ENCODE measurements at regions not wholly inside any gene's neighbourhood (a gene's known extent, or its start where the extent isn't known, plus 50 kb on each side); places are given as distances from the start of the nearest gene placed in this dataset.

- no peak for TF ChIP-seq CTCF (IDR thresholded peaks at IDR 0.05; ENCODE audit: insufficient read depth, low read length, poor library complexity, severe bottlenecking)
- TF ChIP-seq EZH2phosphoT487 (conservative IDR thresholded peaks at IDR 0.05; ENCODE audit: low read length) = no peak
- Histone ChIP-seq H3K27ac (ENCODE audit: low read depth, low read length) (no peak overlapping the region), H3K9me2 (replicated peaks; ENCODE audit: insufficient read depth, low read length) (no peaks in the 10 kb centered on the region), H3K79me2 (ENCODE audit: insufficient read depth, low read length) (no peaks in the 10 kb centered on the region), H4K20me1 (ENCODE audit: low read depth, low read length) (no peaks in the 10 kb centered on the region), H3K9ac (ENCODE audit: low read length) (no peak overlapping the region), H3K36me3 (ENCODE audit: low read length) (no peaks in the 10 kb centered on the region), H3K4me2 (ENCODE audit: low read depth, low read length, poor library complexity, severe bottlenecking) (no peak overlapping the region), H3F3A (ENCODE audit: insufficient read depth) (no peaks in the 10 kb centered on the region), H3K9me3 (ENCODE audit: insufficient read depth, low read length) (no peaks in the 10 kb centered on the region), H2AFZ (ENCODE audit: low read depth, low read length, severe bottlenecking) (no peak overlapping the region), H3K4me3 (ENCODE audit: insufficient read depth, low read length, poor library complexity, severe bottlenecking) (no peak overlapping the region), H3K27me3 (ENCODE audit: low read length) (no peaks in the 10 kb centered on the region)
These were observed 121.3 kb upstream of the NXPH2 start for GRCh38 chr2:138901530-138901929.

DNA sequence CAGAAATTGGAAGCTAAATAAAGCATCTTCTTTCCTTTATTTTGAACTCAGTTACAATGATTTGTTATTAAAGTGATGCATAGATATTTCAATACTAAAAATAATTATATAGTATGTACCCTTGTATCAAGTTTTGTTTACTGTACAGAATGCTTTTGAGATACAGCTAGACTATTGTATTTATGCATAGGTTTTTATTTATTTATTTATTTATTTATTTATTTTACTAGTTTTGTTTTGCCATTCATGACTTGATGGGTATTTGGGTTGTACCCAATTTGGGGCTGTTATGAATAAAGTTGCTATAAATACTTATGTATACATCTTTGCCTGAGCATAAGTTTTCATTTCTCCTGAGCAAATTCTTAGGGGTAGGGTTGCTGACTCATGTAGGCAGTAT lies 118.7 kb upstream of the NXPH2 start:
- Histone ChIP-seq H3K79me2 (ENCODE audit: insufficient read depth, low read length) (no peaks in the 10 kb centered on the region), H3K4me2 (ENCODE audit: low read depth, low read length, poor library complexity, severe bottlenecking) (no peak overlapping the region), H4K20me1 (ENCODE audit: low read depth, low read length) (no peaks in the 10 kb centered on the region), H3K9me2 (replicated peaks; ENCODE audit: insufficient read depth, low read length) (no peaks in the 10 kb centered on the region), H3K27ac (ENCODE audit: low read depth, low read length) (no peak overlapping the region), H3K9ac (ENCODE audit: low read length) (no peak overlapping the region), H3F3A (ENCODE audit: insufficient read depth) (no peaks in the 10 kb centered on the region), H3K27me3 (ENCODE audit: low read length) (no peaks in the 10 kb centered on the region), H2AFZ (ENCODE audit: low read depth, low read length, severe bottlenecking) (no peak overlapping the region), H3K4me3 (ENCODE audit: insufficient read depth, low read length, poor library complexity, severe bottlenecking) (no peak overlapping the region), H3K9me3 (ENCODE audit: insufficient read depth, low read length) (no peaks in the 10 kb centered on the region), H3K36me3 (ENCODE audit: low read length) (no peaks in the 10 kb centered on the region)
- TF ChIP-seq CTCF (IDR thresholded peaks at IDR 0.05; ENCODE audit: insufficient read depth, low read length, poor library complexity, severe bottlenecking) = no peak
- no peak for TF ChIP-seq EZH2phosphoT487 (conservative IDR thresholded peaks at IDR 0.05; ENCODE audit: low read length)

DNA sequence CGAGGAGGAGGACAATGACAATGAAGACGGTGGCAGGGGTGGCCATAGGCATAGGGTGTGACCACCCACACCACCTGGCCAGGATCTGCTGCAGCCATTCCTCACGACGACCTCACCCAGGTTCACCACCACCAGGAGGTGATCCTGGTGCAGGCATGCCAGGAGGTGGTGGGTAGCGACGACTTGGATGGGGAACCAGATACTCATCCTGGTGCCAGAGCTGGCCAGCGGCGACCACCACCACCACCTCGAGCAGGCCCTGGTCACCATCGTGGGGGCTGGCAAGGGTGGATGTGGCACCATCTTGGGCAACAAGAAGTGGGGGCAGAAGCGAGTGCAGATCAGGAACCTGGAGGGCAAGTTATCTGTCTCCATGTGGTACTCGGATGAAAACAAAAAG lies 117.1 kb upstream of the NXPH2 start:
- Histone ChIP-seq H3K4me2 (ENCODE audit: low read depth, low read length, poor library complexity, severe bottlenecking) (no peak overlapping the region), H3K4me3 (ENCODE audit: insufficient read depth, low read length, poor library complexity, severe bottlenecking) (no peak overlapping the region), H2AFZ (ENCODE audit: low read depth, low read length, severe bottlenecking) (no peak overlapping the region), H3F3A (ENCODE audit: insufficient read depth) (no peaks in the 10 kb centered on the region), H3K79me2 (ENCODE audit: insufficient read depth, low read length) (no peaks in the 10 kb centered on the region), H4K20me1 (ENCODE audit: low read depth, low read length) (no peaks in the 10 kb centered on the region), H3K27me3 (ENCODE audit: low read length) (no peaks in the 10 kb centered on the region), H3K9me3 (ENCODE audit: insufficient read depth, low read length) (no peaks in the 10 kb centered on the region), H3K27ac (ENCODE audit: low read depth, low read length) (no peak overlapping the region), H3K9ac (ENCODE audit: low read length) (no peak overlapping the region), H3K36me3 (ENCODE audit: low read length) (no peaks in the 10 kb centered on the region), H3K9me2 (replicated peaks; ENCODE audit: insufficient read depth, low read length) (no peaks in the 10 kb centered on the region)
- TF ChIP-seq EZH2phosphoT487 (conservative IDR thresholded peaks at IDR 0.05; ENCODE audit: low read length) (no peak), CTCF (IDR thresholded peaks at IDR 0.05; ENCODE audit: insufficient read depth, low read length, poor library complexity, severe bottlenecking) (no peak)

- no peaks in the 10 kb centered on the region for H3K27me3 ChIP-seq (ENCODE audit: low read length)
- H2AFZ ChIP-seq (ENCODE audit: low read depth, low read length, severe bottlenecking) = no peak overlapping the region
- no peaks in the 10 kb centered on the region for H4K20me1 ChIP-seq (ENCODE audit: low read depth, low read length)
- H3K4me3 ChIP-seq (ENCODE audit: insufficient read depth, low read length, poor library complexity, severe bottlenecking) = no peak overlapping the region
- no peaks in the 10 kb centered on the region for H3K9me2 ChIP-seq (replicated peaks; ENCODE audit: insufficient read depth, low read length)
- no peaks in the 10 kb centered on the region for H3K79me2 ChIP-seq (ENCODE audit: insufficient read depth, low read length)
- H3K9me3 ChIP-seq (ENCODE audit: insufficient read depth, low read length) = no peaks in the 10 kb centered on the region
- H3K36me3 ChIP-seq (ENCODE audit: low read length) = no peaks in the 10 kb centered on the region
- H3K27ac ChIP-seq (ENCODE audit: low read depth, low read length) = no peak overlapping the region
- H3K4me2 ChIP-seq (ENCODE audit: low read depth, low read length, poor library complexity, severe bottlenecking) = no peak overlapping the region
- TF ChIP-seq CTCF (IDR thresholded peaks at IDR 0.05; ENCODE audit: insufficient read depth, low read length, poor library complexity, severe bottlenecking) (no peak), EZH2phosphoT487 (conservative IDR thresholded peaks at IDR 0.05; ENCODE audit: low read length) (no peak)
- H3F3A ChIP-seq (ENCODE audit: insufficient read depth) = no peaks in the 10 kb centered on the region
- no peak overlapping the region for H3K9ac ChIP-seq (ENCODE audit: low read length)
These were observed 113.6 kb upstream of the NXPH2 start for GRCh38 chr2:138893746-138894145.
